GM19463 (cell line): ENCODE measurements at regions not wholly inside any gene's neighbourhood (a gene's known extent, or its start where the extent isn't known, plus 50 kb on each side); places are given as distances from the start of the nearest gene placed in this dataset.

Experiments used
- ATAC-seq: cut with Tn5 transposase; IDR thresholded peaks from one replicate; pipeline ENCODE4 v1.9.1; 2021; ENCODE audit warnings: mild to moderate bottlenecking, moderate library complexity; ENCODE audit not compliant: unreplicated experiment

GRCh38 chr4:135605076-135605475 is 1403.5 kb upstream of the PABPC4L start:
- no peak for ATAC-seq

DNA sequence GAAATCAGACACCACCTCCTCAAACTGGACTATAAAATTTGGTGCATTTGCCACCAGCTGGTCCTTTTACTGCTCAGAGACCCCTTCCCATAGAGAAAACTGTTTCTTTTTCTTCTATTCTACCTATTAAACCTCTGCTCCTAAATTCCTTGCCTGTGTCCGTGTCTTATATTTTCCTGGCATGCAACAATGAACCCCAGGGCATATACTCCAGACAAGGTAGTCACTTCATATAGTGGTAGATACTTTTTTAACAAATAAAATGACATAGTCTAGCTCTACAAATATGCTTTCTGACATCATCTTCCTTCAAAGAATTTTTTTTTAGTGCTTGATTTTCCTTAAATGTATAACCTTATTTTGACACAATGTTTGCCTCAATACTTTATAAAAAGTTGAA is 1402.9 kb upstream of the PABPC4L start:
- no peak for ATAC-seq

DNA sequence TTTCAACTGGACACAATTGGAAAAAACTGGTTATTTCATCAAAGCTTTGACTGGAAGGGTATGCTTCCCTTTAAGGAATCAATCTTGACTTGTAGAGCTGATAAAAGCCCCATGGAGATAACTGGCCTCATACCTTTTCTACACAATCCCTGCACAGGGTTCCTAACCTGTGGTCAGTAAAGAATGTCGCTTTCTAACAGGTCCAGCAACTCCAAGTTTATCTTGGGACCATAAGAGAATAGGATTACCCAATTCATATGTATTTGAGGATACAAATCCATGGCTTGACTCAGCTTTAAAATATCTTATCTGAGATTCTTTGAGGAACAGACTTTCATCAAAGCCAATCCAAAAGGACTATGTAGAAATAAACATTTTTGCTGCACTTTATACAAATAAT is 1399.8 kb upstream of the PABPC4L start:
- no peak for ATAC-seq

DNA sequence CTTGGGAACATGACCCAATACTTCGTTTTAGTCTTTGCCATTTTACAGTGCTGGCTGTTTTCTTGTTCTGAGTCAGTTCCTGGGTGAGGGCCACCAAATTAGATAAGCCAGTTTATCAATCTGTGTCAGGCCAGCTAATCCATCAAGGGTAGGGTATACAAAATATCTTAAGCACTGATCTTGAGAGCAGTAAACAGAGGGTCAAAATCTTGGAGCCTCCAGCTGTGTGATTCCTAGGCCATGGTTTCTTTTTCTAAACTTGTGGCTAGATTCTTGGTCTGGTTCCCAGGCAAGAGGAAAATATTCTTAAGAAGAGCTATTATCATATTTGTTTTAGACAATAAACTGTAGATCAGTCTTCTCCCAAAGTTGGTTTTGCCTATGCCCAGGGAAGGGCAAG is 1396.6 kb upstream of the PABPC4L start:
- no peak for ATAC-seq

GRCh38 chr4:135594521-135594920 is 1392.9 kb upstream of the PABPC4L start:
- no peak for ATAC-seq

GRCh38 chr4:135575041-135575440 is 1373.5 kb upstream of the PABPC4L start:
- ATAC-seq, result no peak

DNA sequence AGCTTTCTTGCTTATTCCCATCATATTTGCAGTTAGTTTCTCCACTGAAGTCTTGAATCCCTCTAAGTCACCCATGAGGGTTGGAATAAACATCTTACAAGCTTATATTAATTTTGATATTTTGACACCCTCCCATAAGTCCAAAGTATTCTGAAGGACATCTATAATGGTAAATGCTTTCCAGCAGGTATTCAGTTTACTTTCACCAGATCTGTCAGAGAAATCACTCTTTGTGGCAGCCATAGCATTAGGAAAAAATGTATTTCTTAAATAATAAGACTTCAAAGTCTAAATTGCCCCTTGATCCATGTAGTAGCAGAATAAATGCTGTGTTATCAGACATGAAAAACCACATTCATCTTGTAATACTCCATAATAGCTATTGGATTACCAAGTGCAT is 1371.7 kb upstream of the PABPC4L start:
- no peak for ATAC-seq

GRCh38 chr4:135564090-135564489 is 1362.5 kb upstream of the PABPC4L start:
- no peak for ATAC-seq

DNA sequence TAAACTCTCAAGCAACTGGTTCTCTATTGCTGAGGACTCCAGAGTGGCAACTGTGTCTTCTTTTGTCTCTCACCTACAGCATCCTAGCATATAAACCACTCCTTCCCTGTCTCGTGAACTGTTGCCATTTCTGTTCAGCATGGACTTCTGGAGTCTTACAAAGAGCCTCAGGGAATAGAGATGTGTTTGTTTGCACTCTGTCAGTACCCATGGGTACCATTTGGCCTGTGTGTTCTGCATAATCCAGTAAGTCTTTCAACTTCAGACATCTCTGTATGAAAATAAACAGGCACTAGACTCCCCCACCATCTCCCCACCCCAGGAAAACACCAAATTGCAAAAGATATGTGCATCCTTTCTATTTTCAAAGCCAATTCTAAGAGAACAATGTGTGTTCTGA is 1351.6 kb upstream of the PABPC4L start:
- no peak for ATAC-seq

DNA sequence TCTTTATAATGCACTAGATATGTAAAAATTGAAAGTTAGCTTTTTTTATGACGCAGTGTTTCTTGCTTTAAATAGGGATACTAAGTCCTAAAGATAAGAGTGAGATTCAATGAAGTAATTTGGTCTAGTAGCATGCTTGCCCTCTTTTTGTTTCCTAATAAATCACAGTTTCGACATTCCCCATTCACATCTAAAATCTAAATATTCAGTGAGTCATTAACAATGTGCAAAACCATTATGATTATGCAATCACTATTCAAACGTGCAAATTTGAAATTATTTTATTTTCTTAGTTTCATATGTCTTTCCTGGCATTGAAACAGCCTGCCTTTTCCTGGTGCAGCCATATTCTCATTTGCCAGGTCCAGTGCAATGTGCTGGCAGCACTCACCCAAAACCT is 1350.5 kb upstream of the PABPC4L start:
- ATAC-seq, result no peak

GRCh38 chr4:135548711-135549110 is 1347.1 kb upstream of the PABPC4L start:
- no peak for ATAC-seq

GRCh38 chr4:135545616-135546317 is 1344.2 kb upstream of the PABPC4L start:
- ATAC-seq, result no peak

DNA sequence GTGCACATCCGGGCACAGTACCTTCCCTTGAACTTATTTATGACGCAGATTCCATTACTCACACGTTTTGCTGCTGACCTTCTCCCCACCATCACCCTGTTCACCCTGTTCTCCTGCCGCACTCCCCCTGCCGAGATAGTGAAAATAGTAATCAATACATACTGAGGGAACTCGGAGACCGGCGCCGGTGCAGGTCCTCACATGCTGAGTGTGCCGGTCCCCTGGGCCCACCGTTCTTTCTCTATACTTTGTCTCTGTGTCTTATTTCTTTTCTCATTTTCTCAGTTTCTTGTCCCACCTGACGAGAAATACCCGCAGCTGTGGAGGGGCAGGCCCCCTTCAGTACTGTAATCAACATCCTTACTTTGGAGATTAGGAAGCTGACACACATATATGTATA is 1337.1 kb upstream of the PABPC4L start:
- ATAC-seq, result no peak

GRCh38 chr4:135533053-135533452 is 1331.5 kb upstream of the PABPC4L start:
- no peak for ATAC-seq

GRCh38 chr4:135532132-135532531 is 1330.5 kb upstream of the PABPC4L start:
- ATAC-seq, result no peak

- ATAC-seq, result no peak
Measured at GRCh38 chr4:135515295-135515694, 1313.7 kb upstream of the PABPC4L start.

DNA sequence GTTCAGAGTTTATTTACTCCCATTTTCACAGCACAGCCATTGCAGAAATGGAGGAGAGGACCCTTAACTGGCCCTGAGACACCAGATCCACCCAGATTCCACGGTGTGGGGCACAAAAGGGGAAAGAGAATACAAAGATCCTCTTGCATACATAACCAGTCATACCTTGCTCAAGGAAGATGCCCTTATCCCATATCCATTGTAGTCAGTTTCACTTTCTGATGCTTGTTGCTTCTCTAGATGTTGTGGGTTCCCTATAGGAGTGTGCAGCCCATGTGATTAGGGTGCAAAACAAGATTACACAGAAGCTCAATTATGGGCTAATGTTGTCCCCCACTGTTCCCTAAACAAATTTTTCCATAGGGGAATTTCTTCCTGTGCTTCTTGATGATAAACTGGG is 1309.0 kb upstream of the PABPC4L start:
- no peak for ATAC-seq

- ATAC-seq, result no peak
Measured at GRCh38 chr4:135508006-135508714, 1306.6 kb upstream of the PABPC4L start.

DNA sequence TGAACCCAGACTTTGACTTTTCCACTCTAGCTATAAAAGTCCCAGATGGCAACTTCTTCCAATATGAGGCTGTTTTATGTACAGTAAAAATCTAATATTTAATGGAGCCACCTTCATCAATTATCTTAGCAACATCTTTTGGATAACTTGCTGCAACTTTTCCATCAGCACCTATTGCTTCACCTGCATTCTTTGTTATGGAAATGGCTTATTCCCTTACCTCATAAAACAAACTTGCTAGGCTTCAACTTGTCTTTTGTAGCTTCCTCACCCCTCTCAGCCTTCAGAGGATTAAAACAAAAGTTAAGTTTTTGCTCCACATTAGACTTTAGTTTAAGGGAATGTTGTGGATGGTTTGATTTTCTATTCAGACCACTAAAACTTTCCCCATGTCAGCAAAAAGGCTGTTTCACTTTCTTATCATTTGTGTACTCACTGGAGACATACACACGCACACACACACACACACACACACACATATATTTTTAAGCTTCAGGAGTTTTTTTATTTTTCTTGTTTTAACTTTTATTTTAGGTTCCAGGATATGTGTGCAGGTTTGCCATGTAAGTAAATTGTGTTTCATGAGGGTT is 1296.1 kb upstream of the PABPC4L start:
- ATAC-seq, result no peak

- no peak for ATAC-seq
Measured at GRCh38 chr4:135492439-135492838, 1290.8 kb upstream of the PABPC4L start.

DNA sequence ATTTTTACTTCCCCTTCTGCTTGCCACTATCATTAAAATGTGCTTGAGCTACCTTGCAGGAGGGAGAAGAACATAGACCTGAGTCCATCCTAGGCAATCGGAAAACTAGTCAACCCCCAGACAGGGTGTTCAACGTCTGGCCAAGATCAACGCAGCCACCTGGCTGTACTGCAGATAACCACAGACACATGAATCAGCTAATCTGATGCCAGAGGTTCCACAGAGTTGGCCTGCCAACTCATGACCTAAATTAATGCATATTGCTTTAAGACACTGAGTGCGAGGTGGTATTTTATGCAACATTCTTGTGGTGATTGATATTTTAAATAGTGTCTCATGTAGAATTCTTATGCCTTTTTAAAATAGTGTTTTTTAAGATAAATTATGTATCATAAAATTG is 1283.8 kb upstream of the PABPC4L start:
- ATAC-seq, result no peak

DNA sequence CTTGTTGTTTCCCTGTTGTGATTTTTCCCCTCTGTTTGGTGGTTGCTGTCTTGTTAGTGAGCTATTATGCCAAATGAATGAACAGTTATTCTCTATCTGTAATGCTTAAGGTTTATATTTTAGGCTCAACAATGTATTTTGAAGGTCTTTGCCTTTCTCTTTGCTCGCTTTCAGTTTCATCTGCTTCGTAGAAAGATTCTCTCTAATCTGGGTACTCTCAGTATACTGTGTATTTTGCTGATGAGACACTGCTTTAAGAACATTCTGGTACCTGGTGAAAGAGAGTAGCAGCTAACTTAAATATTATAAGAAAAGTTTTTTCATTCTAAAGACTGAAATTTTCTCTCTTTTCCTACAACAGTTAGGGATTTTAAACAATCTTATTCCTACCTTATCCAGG is 1274.7 kb upstream of the PABPC4L start:
- ATAC-seq, result no peak
